K562 (cell line): ENCODE measurements at regions not wholly inside any gene's neighbourhood (a gene's known extent, or its start where the extent isn't known, plus 50 kb on each side); places are given as distances from the start of the nearest gene placed in this dataset.

ENCODE experiments used
- NCOA2 ChIP-seq, 2 experiments: fragments of 450-650 bp; IDR thresholded peaks; 2 replicates each; pipeline ENCODE4 v1.6.1; 2018; ENCODE audit warnings: mild to moderate bottlenecking in 2 of 2, moderate library complexity in 1 of 2; ENCODE audit not compliant: partially characterized antibody in 2 of 2
- ZNF699 ChIP-seq: fragments of 250-450 bp; sonication (Bioruptor Pico); IDR thresholded peaks from 2 replicates; pipeline ENCODE4 v1.8.0; 2021; ENCODE audit warnings: mild to moderate bottlenecking, moderate library complexity; ENCODE audit not compliant: insufficient replicate concordance
- TF ChIP-seq, protein P1 (sequence below), 2 experiments: fragments of 450-650 bp; formaldehyde crosslinking in 1 of 2; IDR thresholded peaks; 2 replicates each; pipeline versions ENCODE4 v1.4.0 to v1.6.1; 2014 to 2020; ENCODE audit warnings: mild to moderate bottlenecking in 2 of 2, borderline replicate concordance in 1 of 2, low read depth in 1 of 2

DNA sequence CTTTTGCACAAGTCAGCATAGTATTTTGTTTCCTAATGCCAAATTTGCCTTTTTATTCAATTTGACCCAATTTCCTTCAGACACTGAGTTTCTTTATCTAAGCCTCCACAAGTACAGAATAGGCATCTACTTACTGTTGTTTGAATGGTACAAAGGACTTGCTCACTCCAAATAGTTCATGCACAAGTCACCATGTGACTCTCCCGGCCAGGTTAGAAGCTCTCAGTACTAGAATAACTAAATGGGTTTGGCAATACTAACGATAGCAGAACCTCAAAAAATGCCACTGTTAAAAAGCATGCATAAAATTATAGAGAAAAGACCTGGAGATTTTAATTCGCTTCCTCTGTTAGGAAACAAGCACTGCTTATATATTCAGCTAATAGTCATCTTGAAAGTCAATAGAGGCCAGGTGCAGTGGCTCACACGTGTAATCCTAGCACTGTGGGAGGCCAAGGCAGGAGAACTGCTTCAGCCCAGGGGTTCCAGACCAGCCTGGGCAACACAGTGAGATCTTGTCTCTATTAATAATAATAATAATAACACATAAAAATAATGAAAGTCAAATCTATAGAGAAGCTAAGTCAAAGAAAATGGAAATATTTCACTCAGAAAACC, 335.8 kb upstream of the MBL2 start (continued):
- TF ChIP-seq, protein P1, sequence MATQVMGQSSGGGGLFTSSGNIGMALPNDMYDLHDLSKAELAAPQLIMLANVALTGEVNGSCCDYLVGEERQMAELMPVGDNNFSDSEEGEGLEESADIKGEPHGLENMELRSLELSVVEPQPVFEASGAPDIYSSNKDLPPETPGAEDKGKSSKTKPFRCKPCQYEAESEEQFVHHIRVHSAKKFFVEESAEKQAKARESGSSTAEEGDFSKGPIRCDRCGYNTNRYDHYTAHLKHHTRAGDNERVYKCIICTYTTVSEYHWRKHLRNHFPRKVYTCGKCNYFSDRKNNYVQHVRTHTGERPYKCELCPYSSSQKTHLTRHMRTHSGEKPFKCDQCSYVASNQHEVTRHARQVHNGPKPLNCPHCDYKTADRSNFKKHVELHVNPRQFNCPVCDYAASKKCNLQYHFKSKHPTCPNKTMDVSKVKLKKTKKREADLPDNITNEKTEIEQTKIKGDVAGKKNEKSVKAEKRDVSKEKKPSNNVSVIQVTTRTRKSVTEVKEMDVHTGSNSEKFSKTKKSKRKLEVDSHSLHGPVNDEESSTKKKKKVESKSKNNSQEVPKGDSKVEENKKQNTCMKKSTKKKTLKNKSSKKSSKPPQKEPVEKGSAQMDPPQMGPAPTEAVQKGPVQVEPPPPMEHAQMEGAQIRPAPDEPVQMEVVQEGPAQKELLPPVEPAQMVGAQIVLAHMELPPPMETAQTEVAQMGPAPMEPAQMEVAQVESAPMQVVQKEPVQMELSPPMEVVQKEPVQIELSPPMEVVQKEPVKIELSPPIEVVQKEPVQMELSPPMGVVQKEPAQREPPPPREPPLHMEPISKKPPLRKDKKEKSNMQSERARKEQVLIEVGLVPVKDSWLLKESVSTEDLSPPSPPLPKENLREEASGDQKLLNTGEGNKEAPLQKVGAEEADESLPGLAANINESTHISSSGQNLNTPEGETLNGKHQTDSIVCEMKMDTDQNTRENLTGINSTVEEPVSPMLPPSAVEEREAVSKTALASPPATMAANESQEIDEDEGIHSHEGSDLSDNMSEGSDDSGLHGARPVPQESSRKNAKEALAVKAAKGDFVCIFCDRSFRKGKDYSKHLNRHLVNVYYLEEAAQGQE (IDR thresholded peaks at IDR 0.05; ENCODE audit: borderline replicate concordance), result no peak
- TF ChIP-seq, protein P1 (CRISPR knock-in tag; IDR thresholded peaks at IDR 0.05; ENCODE audit: low read depth), result no peak
- no peak for TF ChIP-seq NCOA2 (IDR thresholded peaks at IDR 0.05; ENCODE audit: partially characterized antibody in 2 of 2)
- TF ChIP-seq ZNF699 (CRISPR knock-in tag), result no peak
